ENCODE measurements at regions not wholly inside any gene's neighbourhood (a gene's known extent, or its start where the extent isn't known, plus 50 kb on each side); places are given as distances from the start of the nearest gene placed in this dataset.

GRCh38 chrX:63932006-63932405 is 147.0 kb upstream of the ARHGEF9 start:
- DNase-seq (ENCODE audit: low read depth) = no peak
- TF ChIP-seq CTCF (IDR thresholded peaks at IDR 0.05; ENCODE audit: control insufficient read depth, insufficient read depth, low read depth, low read length, missing control alignments) = no peak
- no peak overlapping the region for H3K4me3 ChIP-seq (ENCODE audit: control insufficient read depth, low read depth, low read length)

GRCh38 chrX:63930140-63930539 is 145.1 kb upstream of the ARHGEF9 start:
- DNase-seq (ENCODE audit: low read depth) = no peak
- no peak overlapping the region for H3K4me3 ChIP-seq (ENCODE audit: control insufficient read depth, low read depth, low read length)
- TF ChIP-seq CTCF (IDR thresholded peaks at IDR 0.05; ENCODE audit: control insufficient read depth, insufficient read depth, low read depth, low read length, missing control alignments) = peak; percentile 41

- no peak overlapping the region for H3K4me3 ChIP-seq (ENCODE audit: control insufficient read depth, low read depth, low read length)
- TF ChIP-seq CTCF (IDR thresholded peaks at IDR 0.05; ENCODE audit: control insufficient read depth, insufficient read depth, low read depth, low read length, missing control alignments) = no peak
- no peak for DNase-seq (ENCODE audit: low read depth)
These were observed 144.6 kb upstream of the ARHGEF9 start for GRCh38 chrX:63929608-63930007.

- DNase-seq (ENCODE audit: low read depth) = no peak
- TF ChIP-seq CTCF (IDR thresholded peaks at IDR 0.05; ENCODE audit: control insufficient read depth, insufficient read depth, low read depth, low read length, missing control alignments) = no peak
- H3K4me3 ChIP-seq (ENCODE audit: control insufficient read depth, low read depth, low read length) = no peak overlapping the region
These were observed 142.8 kb upstream of the ARHGEF9 start for GRCh38 chrX:63927848-63928247.

GRCh38 chrX:63922221-63922620 is 137.2 kb upstream of the ARHGEF9 start:
- no peak overlapping the region for H3K4me3 ChIP-seq (ENCODE audit: control insufficient read depth, low read depth, low read length)
- no peak for TF ChIP-seq CTCF (IDR thresholded peaks at IDR 0.05; ENCODE audit: control insufficient read depth, insufficient read depth, low read depth, low read length, missing control alignments)
- no peak for DNase-seq (ENCODE audit: low read depth)

GRCh38 chrX:63920875-63921274 is 135.9 kb upstream of the ARHGEF9 start:
- no peak for TF ChIP-seq CTCF (IDR thresholded peaks at IDR 0.05; ENCODE audit: control insufficient read depth, insufficient read depth, low read depth, low read length, missing control alignments)

GRCh38 chrX:63919081-63919480 is 134.1 kb upstream of the ARHGEF9 start:
- no peak overlapping the region for H3K4me3 ChIP-seq (ENCODE audit: control insufficient read depth, low read depth, low read length)
- no peak for DNase-seq (ENCODE audit: low read depth)
- TF ChIP-seq CTCF (IDR thresholded peaks at IDR 0.05; ENCODE audit: control insufficient read depth, insufficient read depth, low read depth, low read length, missing control alignments) = no peak

More at GRCh38 chrX:63920875-63921274, 135.9 kb upstream of the ARHGEF9 start:
- DNase-seq (ENCODE audit: low read depth) = no peak
- H3K4me3 ChIP-seq (ENCODE audit: control insufficient read depth, low read depth, low read length) = no peak overlapping the region
